PC-3 (cell line): ENCODE measurements at regions not wholly inside any gene's neighbourhood (a gene's known extent, or its start where the extent isn't known, plus 50 kb on each side); places are given as distances from the start of the nearest gene placed in this dataset.

Experiments
- ATAC-seq: fragments of 200-7000 bp; cut with Tn5 transposase; 2 replicates; pipeline ENCODE4 v1.9.1; 2020; ENCODE audit warnings: mild to moderate bottlenecking, moderate library complexity
- BruUV-seq: library from RNA; stranded (reverse); fragments of 400-500 nt; replicated peaks from 2 replicates; lab custom pipeline; 2021; lab: Mats Ljungman, UMichigan
- CTCF ChIA-PET: fragments of 300-600 bp; sonication (Branson Sonifier 250); formaldehyde crosslinking; loops from one replicate; lab custom pipeline; 2022; ENCODE audit warnings: antibody characterized with exemption; lab: Charles Lee
- POLR2A ChIA-PET: fragments of 300-600 bp; sonication (Branson Sonifier 250); formaldehyde crosslinking; loops from one replicate; lab custom pipeline; 2022; ENCODE audit warnings: antibody characterized with exemption; ENCODE audit not compliant: unreplicated experiment; lab: Charles Lee
- DNase-seq: peaks from one replicate; pipeline ENCODE4 v3.0.0-alpha.2; 2015
- H2AFZ ChIP-seq: fragments of 300-600 bp; sonication (generic); 2 replicates; pipeline ENCODE4 v1.6.0; 2016; ENCODE audit warnings: antibody characterized with exemption, low read length
- H3F3A ChIP-seq: fragments of 300-600 bp; sonication (generic); one replicate; pipeline ENCODE4 v1.6.0; 2017; ENCODE audit warnings: antibody characterized with exemption, low read length, control low read depth, mild to moderate bottlenecking; ENCODE audit not compliant: unreplicated experiment
- H3K27ac ChIP-seq: fragments of 300-600 bp; sonication (generic); 2 replicates; pipeline ENCODE4 v1.5.1; 2016; ENCODE audit warnings: mild to moderate bottlenecking, low read length
- H3K27me3 ChIP-seq: fragments of 300-600 bp; sonication (generic); 2 replicates; pipeline ENCODE4 v1.6.1; 2016; ENCODE audit warnings: low read length, mixed read lengths
- H3K36me3 ChIP-seq: fragments of 300-600 bp; sonication (generic); 2 replicates; pipeline ENCODE4 v1.6.1; 2016; ENCODE audit warnings: low read depth, mixed run types, low read length, mixed read lengths
- H3K4me1 ChIP-seq: fragments of 300-600 bp; sonication (generic); 2 replicates; pipeline ENCODE4 v1.5.1; 2016; ENCODE audit warnings: low read length; ENCODE audit not compliant: insufficient read depth
- H3K4me2 ChIP-seq: fragments of 300-600 bp; sonication (generic); 2 replicates; pipeline ENCODE4 v1.6.0; 2016; ENCODE audit warnings: low read length
- H3K4me3 ChIP-seq: fragments of 300-600 bp; sonication (generic); 2 replicates; pipeline ENCODE4 v1.5.1; 2016; ENCODE audit warnings: mild to moderate bottlenecking, low read length, mixed read lengths
- H3K79me2 ChIP-seq: fragments of 300-600 bp; sonication (generic); 2 replicates; pipeline ENCODE4 v1.6.1; 2017; ENCODE audit warnings: low read length, mixed read lengths
- H3K9ac ChIP-seq: fragments of 300-600 bp; sonication (generic); 2 replicates; pipeline ENCODE4 v1.6.0; 2016; ENCODE audit warnings: mild to moderate bottlenecking, low read length
- H3K9me2 ChIP-seq: fragments of 300-600 bp; sonication (generic); replicated peaks from 2 replicates; pipeline ENCODE4 v1.6.1; 2016; ENCODE audit warnings: mixed run types, low read length, mixed read lengths
- H3K9me3 ChIP-seq: fragments of 300-600 bp; sonication (generic); 2 replicates; pipeline ENCODE4 v1.6.1; 2016; ENCODE audit warnings: low read length, mixed read lengths
- H4K20me1 ChIP-seq: fragments of 300-600 bp; sonication (generic); 2 replicates; pipeline ENCODE4 v1.6.1; 2016; ENCODE audit warnings: low read length, mixed read lengths
- CTCF ChIP-seq: fragments of 300-600 bp; sonication (generic); conservative IDR thresholded peaks from 2 replicates; pipeline ENCODE4 v1.5.1; 2017; ENCODE audit warnings: antibody characterized with exemption, low read depth, mild to moderate bottlenecking, low read length
- EZH2 ChIP-seq: fragments of 300-600 bp; sonication (generic); IDR thresholded peaks from one replicate; pipeline ENCODE4 v1.6.1; 2017; ENCODE audit warnings: antibody characterized with exemption, mild to moderate bottlenecking, low read length; ENCODE audit not compliant: unreplicated experiment
- EZH2phosphoT487 ChIP-seq: fragments of 300-600 bp; sonication (generic); IDR thresholded peaks from 2 replicates; pipeline ENCODE4 v1.6.1; 2018; ENCODE audit warnings: mild to moderate bottlenecking, antibody characterized with exemption, low read length, borderline replicate concordance
- intact Hi-C: fragments of 100-400 bp; cut with micrococcal nuclease; formaldehyde crosslinking; loops from 2 replicates; pipeline ENCODE4 v1.9.0; 2023

GRCh38 chr7:86951895-86952294, 107.6 kb downstream of the ELAPOR2 start:
- no peak for TF ChIP-seq CTCF
- TF ChIP-seq EZH2 = no peak
- no peak for TF ChIP-seq EZH2phosphoT487
- H3K9me2 ChIP-seq = no peaks in the 10 kb centered on the region
- H3K4me1 ChIP-seq = peaks cover 6% of the 10 kb centered on the region
- H3K27me3 ChIP-seq = no peaks in the 10 kb centered on the region
- H3K27ac ChIP-seq = no peak overlapping the region
- no peak overlapping the region for H2AFZ ChIP-seq
- ChIA-PET CTCF (no interaction called here), POLR2A (no interaction called here)
- no peak overlapping the region for H3K4me3 ChIP-seq
- no peaks in the 10 kb centered on the region for H3K36me3 ChIP-seq
- H4K20me1 ChIP-seq = no peaks in the 10 kb centered on the region
- H3K9ac ChIP-seq = no peak overlapping the region
- H3K4me2 ChIP-seq = no peak overlapping the region
- no peaks in the 10 kb centered on the region for H3K9me3 ChIP-seq
- intact Hi-C loops = no loop called here
- no peak for ATAC-seq
- BruUV-seq = no TSS peak
- H3F3A ChIP-seq = no peaks in the 10 kb centered on the region
- no peaks in the 10 kb centered on the region for H3K79me2 ChIP-seq
- no peak for DNase-seq

DNA sequence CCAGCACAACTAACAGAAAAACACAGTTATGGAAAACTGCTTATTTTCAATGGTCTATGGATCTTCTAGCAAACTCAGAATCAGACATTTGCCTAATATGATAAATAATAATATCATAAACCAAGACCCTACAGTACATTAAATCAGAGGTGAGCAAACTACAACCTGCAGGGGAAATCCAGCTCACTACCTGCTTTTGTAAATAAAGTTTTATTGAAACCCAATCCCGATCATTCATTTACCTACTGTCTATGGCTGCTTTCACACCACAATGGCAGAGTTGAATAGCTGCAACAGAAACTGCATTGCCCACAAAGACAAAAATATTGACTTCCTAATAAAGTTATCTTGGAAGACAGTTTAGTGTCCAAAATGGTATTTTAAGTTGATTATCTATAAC, 108.5 kb downstream of the ELAPOR2 start:
- Histone ChIP-seq H3K36me3 (no peaks in the 10 kb centered on the region), H3K9me2 (no peaks in the 10 kb centered on the region), H3K4me2 (no peak overlapping the region), H2AFZ (no peak overlapping the region), H3K9me3 (no peaks in the 10 kb centered on the region), H3K4me1 (peaks cover 6% of the 10 kb centered on the region), H3K9ac (no peak overlapping the region), H3K27ac (no peak overlapping the region), H3F3A (no peaks in the 10 kb centered on the region), H3K4me3 (no peak overlapping the region), H4K20me1 (no peaks in the 10 kb centered on the region), H3K79me2 (no peaks in the 10 kb centered on the region), H3K27me3 (no peaks in the 10 kb centered on the region)
- CTCF ChIA-PET = no interaction called here
- POLR2A ChIA-PET = no interaction called here
- intact Hi-C loops = no loop called here
- ATAC-seq (no peak), DNase-seq (no peak)
- no TSS peak for BruUV-seq
- TF ChIP-seq CTCF (no peak), EZH2phosphoT487 (no peak), EZH2 (no peak)

DNA sequence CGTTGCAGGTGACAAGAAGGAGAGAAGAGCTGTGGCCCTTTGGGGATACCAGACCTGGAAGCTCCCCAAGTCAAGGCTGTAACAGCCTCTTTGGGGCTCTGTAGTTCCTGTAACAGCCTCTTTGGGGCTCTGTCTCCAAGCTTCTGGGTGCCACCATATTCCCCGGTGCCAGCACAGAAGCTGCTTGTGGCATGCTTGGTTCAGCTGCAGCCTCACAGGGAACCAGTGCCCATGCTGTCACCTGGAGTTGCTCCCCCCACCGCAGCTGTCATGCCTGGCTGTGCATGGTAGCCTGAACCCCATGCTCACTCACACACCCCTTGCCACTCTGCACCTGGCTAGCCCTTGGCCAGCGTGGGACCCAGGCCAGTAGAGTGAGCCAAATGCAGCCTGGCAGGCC, 109.1 kb downstream of the ELAPOR2 start:
- Histone ChIP-seq H4K20me1 (no peaks in the 10 kb centered on the region), H3K27ac (no peak overlapping the region), H3K36me3 (no peaks in the 10 kb centered on the region), H3K4me3 (no peak overlapping the region), H2AFZ (no peak overlapping the region), H3K4me2 (no peak overlapping the region), H3F3A (no peaks in the 10 kb centered on the region), H3K9me2 (no peaks in the 10 kb centered on the region), H3K9me3 (no peaks in the 10 kb centered on the region), H3K79me2 (no peaks in the 10 kb centered on the region), H3K9ac (no peak overlapping the region), H3K27me3 (no peaks in the 10 kb centered on the region), H3K4me1 (peaks cover 6% of the 10 kb centered on the region)
- ATAC-seq (no peak), DNase-seq (no peak)
- intact Hi-C loops = no loop called here
- CTCF ChIA-PET = no interaction called here
- POLR2A ChIA-PET = no interaction called here
- no TSS peak for BruUV-seq
- TF ChIP-seq EZH2phosphoT487 (no peak), CTCF (no peak), EZH2 (no peak)
